Loucy (cell line): ENCODE measurements at regions not wholly inside any gene's neighbourhood (a gene's known extent, or its start where the extent isn't known, plus 50 kb on each side); places are given as distances from the start of the nearest gene placed in this dataset.

Source experiments
- CTCF ChIP-seq: fragments of 200-600 bp; sonication (generic); conservative IDR thresholded peaks from 2 replicates; pipeline ENCODE4 v1.5.1; 2014; ENCODE audit warnings: mild to moderate bottlenecking, antibody characterized with exemption, low read length
- EZH2phosphoT487 ChIP-seq: fragments of 200-600 bp; IDR thresholded peaks from 2 replicates; pipeline ENCODE4 v1.6.1; 2018; ENCODE audit warnings: antibody characterized with exemption, mild to moderate bottlenecking, moderate library complexity, borderline replicate concordance

- TF ChIP-seq CTCF (no peak), EZH2phosphoT487 (no peak)
Observed at GRCh38 chr2:104444392-104444791, 409.5 kb upstream of the POU3F3 start.
